ENCODE measurements at regions not wholly inside any gene's neighbourhood (a gene's known extent, or its start where the extent isn't known, plus 50 kb on each side); places are given as distances from the start of the nearest gene placed in this dataset.

DNA sequence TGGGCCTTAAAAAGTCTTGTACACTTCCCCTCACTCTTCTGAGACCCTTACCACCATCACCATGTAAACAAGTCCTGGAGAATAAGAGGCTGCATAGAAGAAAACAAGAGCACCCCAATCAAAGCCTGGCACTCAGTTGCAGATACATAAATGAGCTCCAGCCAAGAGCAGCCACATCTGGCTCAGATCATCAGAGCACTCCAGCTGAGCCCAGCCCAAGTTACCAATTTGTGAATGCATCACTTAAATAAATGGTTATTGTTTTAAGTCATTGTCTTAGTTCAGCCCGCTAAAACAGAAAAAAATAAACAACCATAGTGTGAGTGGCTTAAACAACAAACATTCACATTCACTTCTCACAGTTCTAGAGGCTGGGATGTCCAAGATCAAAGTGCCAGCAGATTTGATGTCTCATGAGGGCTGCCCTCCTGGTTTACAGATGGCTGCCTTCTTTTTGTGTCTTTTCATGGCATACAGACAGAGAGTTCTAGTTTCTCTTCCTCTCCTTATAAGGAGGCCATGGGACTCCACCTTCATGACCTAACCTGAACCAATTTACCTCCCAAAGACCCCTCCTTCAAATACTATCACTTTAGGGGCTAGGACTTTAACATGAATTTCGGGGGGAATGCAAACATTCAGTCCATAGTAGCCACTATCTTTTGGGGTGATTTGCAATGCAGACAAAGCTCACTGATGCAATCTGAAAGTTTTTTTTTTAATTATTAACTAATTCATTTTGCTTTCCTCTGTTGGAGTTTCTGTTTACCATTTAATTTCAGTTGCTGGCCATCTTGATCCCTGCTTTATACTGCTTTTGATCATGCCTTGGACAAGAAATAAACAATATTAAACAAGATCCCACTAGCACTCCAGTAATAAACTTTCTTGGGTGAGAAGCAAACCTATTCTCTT is 187.5 kb upstream of the ACVR2A start:
- DNase-seq (ENCODE audit: low read depth in 2 of 2, low spot score in 1 of 2): no peak

GRCh38 chr2:147649998-147650397 is 194.8 kb upstream of the ACVR2A start:
- no peak for DNase-seq (ENCODE audit: low read depth in 2 of 2, low spot score in 1 of 2)

- no peak for DNase-seq (ENCODE audit: low read depth in 2 of 2, low spot score in 1 of 2)
These were observed 195.5 kb upstream of the ACVR2A start for GRCh38 chr2:147649286-147649685.

GRCh38 chr2:147648471-147648870 is 196.4 kb upstream of the ACVR2A start:
- DNase-seq (ENCODE audit: low read depth in 2 of 2, low spot score in 1 of 2): no peak

- no peak for DNase-seq (ENCODE audit: low read depth in 2 of 2, low spot score in 1 of 2)
These were observed 197.0 kb upstream of the ACVR2A start for GRCh38 chr2:147647816-147648215.

GRCh38 chr2:147646818-147647468 is 197.9 kb upstream of the ACVR2A start:
- no peak for DNase-seq (ENCODE audit: low read depth in 2 of 2, low spot score in 1 of 2)

GRCh38 chr2:147644491-147644890 is 200.3 kb upstream of the ACVR2A start:
- DNase-seq (ENCODE audit: low read depth in 2 of 2, low spot score in 1 of 2): no peak

- no peak for DNase-seq (ENCODE audit: low read depth in 2 of 2, low spot score in 1 of 2)
These were observed 202.1 kb upstream of the ACVR2A start for GRCh38 chr2:147642765-147643164.

GRCh38 chr2:147641651-147642050 is 203.2 kb upstream of the ACVR2A start:
- DNase-seq (ENCODE audit: low read depth in 2 of 2, low spot score in 1 of 2): no peak

GRCh38 chr2:147639891-147640290 is 204.9 kb upstream of the ACVR2A start:
- no peak for DNase-seq (ENCODE audit: low read depth in 2 of 2, low spot score in 1 of 2)

GRCh38 chr2:147639386-147639785 is 205.4 kb upstream of the ACVR2A start:
- no peak for DNase-seq (ENCODE audit: low read depth in 2 of 2, low spot score in 1 of 2)

DNA sequence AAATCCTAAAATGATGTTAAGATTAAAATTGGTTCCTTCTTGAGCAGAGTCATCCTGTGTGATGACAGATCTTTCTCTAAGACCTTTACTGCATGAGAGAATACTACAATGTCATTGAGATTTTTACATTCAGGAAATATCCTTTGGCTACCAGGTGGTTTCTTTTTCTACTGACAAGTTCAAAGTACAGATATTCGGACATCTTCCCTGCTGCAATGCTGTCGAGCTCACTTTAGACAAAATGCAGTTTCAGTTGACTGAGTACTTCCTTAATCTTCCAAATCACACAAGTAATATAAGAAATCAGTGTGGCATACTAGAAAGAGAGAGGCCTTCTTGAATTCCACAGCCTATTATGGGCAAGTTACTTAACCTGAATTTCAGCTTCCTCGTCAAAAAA is 207.9 kb upstream of the ACVR2A start:
- DNase-seq (ENCODE audit: low read depth in 2 of 2, low spot score in 1 of 2): no peak

DNA sequence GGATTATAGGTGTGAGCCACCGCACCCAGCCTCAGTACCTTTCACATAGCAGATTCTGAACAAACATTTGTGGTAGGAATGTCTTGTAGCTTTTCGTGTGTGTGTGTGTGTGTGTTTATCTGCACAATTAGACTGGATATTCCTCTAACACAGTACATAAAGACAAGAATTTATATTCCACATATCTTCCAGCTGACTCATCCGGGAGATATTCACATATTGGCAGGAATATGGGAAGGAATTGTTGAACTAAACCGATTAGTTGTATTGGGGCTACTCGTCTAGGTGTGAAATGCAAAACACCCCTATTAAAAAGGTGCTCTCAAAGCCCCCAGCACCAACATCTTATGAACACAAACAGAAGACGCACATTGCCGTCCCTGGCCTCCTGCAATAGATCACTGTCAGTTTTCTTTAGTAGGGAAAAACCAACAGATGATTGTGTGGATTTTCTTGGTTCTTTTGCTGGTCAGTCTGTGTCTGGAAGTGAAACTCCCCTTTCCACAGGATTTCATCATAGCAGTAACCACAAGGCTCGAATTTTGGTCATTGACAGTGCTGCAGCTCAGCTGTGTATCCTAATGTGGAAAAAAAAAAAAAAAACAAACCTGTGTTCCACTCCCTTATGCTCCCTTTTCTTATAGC is 208.5 kb upstream of the ACVR2A start:
- DNase-seq (ENCODE audit: low read depth in 2 of 2, low spot score in 1 of 2): no peak

DNA sequence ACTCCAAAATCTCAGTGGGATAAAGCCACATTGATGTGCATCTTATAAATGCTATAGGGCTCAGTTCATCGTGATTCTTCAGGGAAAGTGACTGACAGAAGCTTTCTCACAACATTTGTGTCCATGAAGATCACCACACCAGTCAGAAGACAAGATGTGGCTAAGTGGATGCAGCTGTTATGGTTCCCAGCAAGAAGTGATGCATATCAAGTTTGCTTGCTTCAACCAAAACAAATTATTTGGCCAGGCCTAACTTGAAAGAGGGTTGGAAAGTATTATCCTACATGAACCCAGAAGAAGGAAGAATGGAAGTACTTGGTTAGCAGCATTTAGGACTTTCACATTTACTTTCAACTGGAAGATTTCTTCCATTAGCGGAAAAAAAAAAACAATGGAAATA is 210.0 kb upstream of the ACVR2A start:
- no peak for DNase-seq (ENCODE audit: low read depth in 2 of 2, low spot score in 1 of 2)

DNA sequence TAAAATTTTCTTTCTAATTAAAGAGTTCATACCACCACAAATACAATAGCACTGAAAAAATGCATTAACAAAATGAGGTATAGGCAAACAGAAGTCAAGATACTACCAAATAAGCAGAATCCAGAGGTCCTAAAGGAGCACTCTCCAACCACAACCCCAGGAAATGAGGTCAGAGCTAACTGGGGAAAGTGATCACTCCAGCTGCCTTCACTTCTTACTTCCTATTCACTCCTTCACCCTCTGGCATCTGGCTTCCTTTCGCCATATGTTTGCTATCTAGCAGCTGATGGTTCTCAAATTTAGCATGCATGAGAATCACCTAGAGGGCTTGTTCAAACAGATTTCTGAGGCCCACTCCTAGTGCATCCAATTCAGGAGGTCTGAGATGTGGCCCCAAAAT is 212.6 kb upstream of the ACVR2A start:
- DNase-seq (ENCODE audit: low read depth in 2 of 2, low spot score in 1 of 2): no peak

DNA sequence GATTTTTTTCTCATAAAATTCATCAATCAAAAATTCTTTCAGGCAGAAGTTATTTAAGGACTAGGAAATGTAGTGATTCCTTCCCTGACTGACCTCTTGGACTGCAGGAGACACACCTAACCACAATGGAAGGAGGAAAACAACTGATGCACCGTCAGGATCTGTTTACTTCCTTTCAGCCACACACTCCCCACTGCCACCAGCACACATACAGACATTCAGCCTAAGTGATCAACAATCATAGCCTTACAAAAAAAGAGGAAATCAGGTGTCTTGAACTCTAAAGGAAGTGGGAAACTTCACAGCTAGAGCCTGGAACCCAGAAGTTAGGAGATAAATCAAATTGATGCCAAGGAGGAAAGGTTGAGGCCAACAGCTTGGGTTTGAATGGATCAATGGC is 213.5 kb upstream of the ACVR2A start:
- DNase-seq (ENCODE audit: low read depth in 2 of 2, low spot score in 1 of 2): no peak

GRCh38 chr2:147630585-147630984 is 214.2 kb upstream of the ACVR2A start:
- DNase-seq (ENCODE audit: low read depth in 2 of 2, low spot score in 1 of 2): no peak

DNA sequence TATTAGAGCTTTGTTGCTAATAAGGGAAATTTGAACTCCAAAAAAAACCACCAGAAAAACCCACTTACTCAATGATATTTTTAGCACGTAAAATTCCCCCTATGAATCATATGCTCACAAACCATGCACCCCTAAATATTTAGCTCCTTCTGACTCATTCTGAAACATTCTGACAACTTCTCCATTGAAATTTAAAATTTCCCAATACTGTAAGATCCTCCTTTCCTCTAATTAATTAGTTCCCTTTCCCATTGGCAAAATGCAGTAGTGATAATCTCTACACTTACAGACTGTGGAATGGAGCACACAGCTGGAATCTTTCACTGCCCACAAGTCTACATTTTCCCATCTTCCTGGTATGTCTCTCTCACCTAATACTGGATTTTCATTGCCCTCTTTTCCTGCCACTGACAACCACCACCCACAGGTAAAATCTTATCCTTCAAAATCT is 215.8 kb upstream of the ACVR2A start:
- no peak for DNase-seq (ENCODE audit: low read depth in 2 of 2, low spot score in 1 of 2)

- no peak for DNase-seq (ENCODE audit: low read depth in 2 of 2, low spot score in 1 of 2)
These were observed 221.5 kb upstream of the ACVR2A start for GRCh38 chr2:147623328-147623727.

- DNase-seq (ENCODE audit: low read depth in 2 of 2, low spot score in 1 of 2): no peak
These were observed 223.1 kb upstream of the ACVR2A start for GRCh38 chr2:147621656-147622197.

GRCh38 chr2:147619808-147620207 is 225.0 kb upstream of the ACVR2A start:
- DNase-seq (ENCODE audit: low read depth in 2 of 2, low spot score in 1 of 2): no peak

DNA sequence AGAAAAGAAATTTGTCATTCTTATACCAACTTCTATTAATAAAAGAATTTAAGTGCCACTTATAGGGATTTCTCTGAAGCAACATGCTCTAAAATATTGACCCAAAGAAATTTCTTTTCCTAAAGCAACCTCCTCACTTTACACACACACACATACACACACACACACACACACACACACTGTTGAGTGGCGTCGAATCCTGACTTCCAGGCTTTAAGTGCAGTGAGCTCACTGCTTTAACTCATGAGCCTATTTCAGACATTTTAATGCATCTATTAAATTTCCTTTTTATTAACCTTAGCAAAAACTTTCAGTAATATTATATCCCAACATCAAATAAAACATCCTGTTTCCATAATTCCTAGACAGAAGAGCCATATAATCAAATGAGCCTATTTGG is 229.1 kb upstream of the ACVR2A start:
- no peak for DNase-seq (ENCODE audit: low read depth in 2 of 2, low spot score in 1 of 2)

Data from stimulated activated CD8-positive, alpha-beta memory T cell treated with anti-CD3 and anti-CD28 coated beads, Interleukin-4, amount 100 ng/mL, for 1 hour (primary cell).